Hepatocyte (in vitro differentiated cells): ENCODE measurements at regions not wholly inside any gene's neighbourhood (a gene's known extent, or its start where the extent isn't known, plus 50 kb on each side); places are given as distances from the start of the nearest gene placed in this dataset.

ENCODE experiments used
- DNase-seq: peaks from one replicate; pipeline ENCODE4 v3.0.0-alpha.2; 2016; ENCODE audit warnings: low spot score
- H2AFZ ChIP-seq: fragments of 200-600 bp; sonication (generic); 2 replicates; pipeline ENCODE4 v1.6.0; 2016; ENCODE audit warnings: antibody characterized with exemption, mild to moderate bottlenecking
- H3K27ac ChIP-seq: fragments of 200-600 bp; sonication (generic); 2 replicates; pipeline ENCODE4 v1.5.1; 2016; ENCODE audit warnings: mild to moderate bottlenecking
- H3K27me3 ChIP-seq: fragments of 200-600 bp; sonication (generic); 2 replicates; pipeline ENCODE4 v1.6.1; 2016
- H3K36me3 ChIP-seq: fragments of 200-600 bp; sonication (generic); replicated peaks from 2 replicates; pipeline ENCODE4 v1.5.1; 2016; ENCODE audit warnings: low read depth; ENCODE audit not compliant: insufficient read depth
- H3K4me1 ChIP-seq: fragments of 200-600 bp; sonication (generic); 2 replicates; pipeline ENCODE4 v1.5.1; 2016; ENCODE audit warnings: mild to moderate bottlenecking, moderate library complexity; ENCODE audit not compliant: insufficient read depth
- H3K4me2 ChIP-seq: fragments of 200-600 bp; sonication (generic); 2 replicates; pipeline ENCODE4 v1.6.0; 2016
- H3K4me3 ChIP-seq: fragments of 200-600 bp; sonication (generic); 2 replicates; pipeline ENCODE4 v1.5.1; 2016; ENCODE audit warnings: mild to moderate bottlenecking
- H3K79me2 ChIP-seq: fragments of 200-600 bp; sonication (generic); 2 replicates; pipeline ENCODE4 v1.6.0; 2017; ENCODE audit warnings: mild to moderate bottlenecking
- H3K9me2 ChIP-seq: fragments of 200-600 bp; sonication (generic); replicated peaks from 2 replicates; pipeline ENCODE4 v1.6.0; 2017; ENCODE audit warnings: mild to moderate bottlenecking; ENCODE audit not compliant: insufficient read depth
- H3K9me3 ChIP-seq: fragments of 200-600 bp; sonication (generic); 2 replicates; pipeline ENCODE4 v1.5.1; 2016; ENCODE audit warnings: low read depth, mild to moderate bottlenecking
- H4K20me1 ChIP-seq: fragments of 200-600 bp; sonication (generic); 2 replicates; pipeline ENCODE4 v1.6.0; 2016; ENCODE audit warnings: mild to moderate bottlenecking; ENCODE audit not compliant: insufficient read depth, poor library complexity, severe bottlenecking
- EZH2 ChIP-seq: fragments of 200-600 bp; sonication (generic); IDR thresholded peaks from 2 replicates; pipeline ENCODE4 v1.6.1; 2016; ENCODE audit warnings: antibody characterized with exemption, mild to moderate bottlenecking, borderline replicate concordance
- EZH2phosphoT487 ChIP-seq: fragments of 200-600 bp; sonication (generic); IDR thresholded peaks from one replicate; pipeline ENCODE4 v1.6.1; 2018; ENCODE audit warnings: antibody characterized with exemption, mild to moderate bottlenecking, low read depth, moderate library complexity; ENCODE audit not compliant: unreplicated experiment, severe bottlenecking
- WGBS: methylation state at CpG from one replicate; pipeline ENCODE4 v1.1.6; 2016; ENCODE audit warnings: low lambda C conversion rate; ENCODE audit errors: missing lambda C conversion rate; 5-methylcytosine and 5-hydroxymethylcytosine counted together
- TF ChIP-seq, protein P1 (sequence below): fragments of 200-600 bp; sonication (generic); IDR thresholded peaks from 2 replicates; pipeline ENCODE4 v1.5.1; 2016; ENCODE audit warnings: antibody characterized with exemption, mild to moderate bottlenecking; ENCODE audit not compliant: poor library complexity

DNA sequence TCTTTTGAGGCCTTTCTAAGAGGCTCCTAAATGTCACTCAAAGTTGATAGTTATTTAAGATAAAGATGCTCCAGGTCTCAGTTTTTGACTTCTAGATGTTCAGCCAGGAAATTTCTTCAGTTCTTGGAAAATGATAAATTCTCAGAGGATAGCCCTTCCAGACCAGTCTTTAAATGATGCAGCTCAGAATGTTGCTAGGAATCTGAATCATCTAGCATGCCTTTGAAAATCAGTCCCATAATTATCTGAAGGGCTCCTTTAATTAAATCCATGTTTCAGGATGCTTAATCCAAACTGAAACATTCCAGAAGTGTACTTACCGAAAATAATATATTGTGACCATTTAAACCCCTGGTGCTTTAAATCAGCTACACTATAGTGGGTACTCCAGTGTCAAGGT lies 107.5 kb upstream of the FBN2 start:
- Histone ChIP-seq H3K4me1 (no peaks in the 10 kb centered on the region), H3K27ac (peak overlapping the region; percentile 1), H3K36me3 (no peaks in the 10 kb centered on the region), H2AFZ (no peak overlapping the region), H3K9me2 (no peaks in the 10 kb centered on the region), H3K27me3 (no peaks in the 10 kb centered on the region), H3K4me3 (no peak overlapping the region), H3K4me2 (no peak overlapping the region), H3K79me2 (no peaks in the 10 kb centered on the region), H3K9me3 (no peaks in the 10 kb centered on the region), H4K20me1 (no peaks in the 10 kb centered on the region)
- WGBS: 50% methylated on average over 1 of the region's 1 CpG
- no peak for DNase-seq
- TF ChIP-seq EZH2 (no peak), EZH2phosphoT487 (no peak)
- TF ChIP-seq, protein P1, sequence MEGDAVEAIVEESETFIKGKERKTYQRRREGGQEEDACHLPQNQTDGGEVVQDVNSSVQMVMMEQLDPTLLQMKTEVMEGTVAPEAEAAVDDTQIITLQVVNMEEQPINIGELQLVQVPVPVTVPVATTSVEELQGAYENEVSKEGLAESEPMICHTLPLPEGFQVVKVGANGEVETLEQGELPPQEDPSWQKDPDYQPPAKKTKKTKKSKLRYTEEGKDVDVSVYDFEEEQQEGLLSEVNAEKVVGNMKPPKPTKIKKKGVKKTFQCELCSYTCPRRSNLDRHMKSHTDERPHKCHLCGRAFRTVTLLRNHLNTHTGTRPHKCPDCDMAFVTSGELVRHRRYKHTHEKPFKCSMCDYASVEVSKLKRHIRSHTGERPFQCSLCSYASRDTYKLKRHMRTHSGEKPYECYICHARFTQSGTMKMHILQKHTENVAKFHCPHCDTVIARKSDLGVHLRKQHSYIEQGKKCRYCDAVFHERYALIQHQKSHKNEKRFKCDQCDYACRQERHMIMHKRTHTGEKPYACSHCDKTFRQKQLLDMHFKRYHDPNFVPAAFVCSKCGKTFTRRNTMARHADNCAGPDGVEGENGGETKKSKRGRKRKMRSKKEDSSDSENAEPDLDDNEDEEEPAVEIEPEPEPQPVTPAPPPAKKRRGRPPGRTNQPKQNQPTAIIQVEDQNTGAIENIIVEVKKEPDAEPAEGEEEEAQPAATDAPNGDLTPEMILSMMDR: no peak

DNA sequence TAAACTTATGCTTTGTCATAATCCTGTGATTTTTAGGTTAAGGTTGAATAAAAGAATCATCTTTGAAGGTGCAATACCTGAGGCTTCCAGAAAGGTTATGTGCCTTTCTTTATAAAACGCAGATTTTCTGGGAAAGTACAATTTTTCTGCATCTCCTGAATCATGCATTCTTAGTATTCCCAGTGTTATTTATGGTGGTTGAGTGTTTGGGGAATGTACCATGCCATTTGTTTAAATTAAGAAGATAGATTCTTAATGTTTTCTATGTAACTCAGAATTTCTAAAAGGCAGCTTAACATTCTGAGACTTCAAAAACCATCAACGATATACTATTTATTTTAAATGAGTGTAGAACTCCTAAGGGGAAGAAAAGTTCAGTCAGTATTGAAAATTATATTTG lies 108.1 kb upstream of the FBN2 start:
- 71% methylated on average over 2 of the region's 2 CpGs for WGBS
- H3K36me3 ChIP-seq: no peaks in the 10 kb centered on the region
- H3K4me1 ChIP-seq: no peaks in the 10 kb centered on the region
- TF ChIP-seq, protein P1: no peak
- no peak for TF ChIP-seq EZH2
- H3K9me3 ChIP-seq: no peaks in the 10 kb centered on the region
- H2AFZ ChIP-seq: no peak overlapping the region
- no peak for DNase-seq
- H3K79me2 ChIP-seq: no peaks in the 10 kb centered on the region
- H3K4me2 ChIP-seq: no peak overlapping the region
- no peak overlapping the region for H3K4me3 ChIP-seq
- H3K27ac ChIP-seq: no peak overlapping the region
- H3K9me2 ChIP-seq: no peaks in the 10 kb centered on the region
- no peaks in the 10 kb centered on the region for H3K27me3 ChIP-seq
- H4K20me1 ChIP-seq: no peaks in the 10 kb centered on the region

DNA sequence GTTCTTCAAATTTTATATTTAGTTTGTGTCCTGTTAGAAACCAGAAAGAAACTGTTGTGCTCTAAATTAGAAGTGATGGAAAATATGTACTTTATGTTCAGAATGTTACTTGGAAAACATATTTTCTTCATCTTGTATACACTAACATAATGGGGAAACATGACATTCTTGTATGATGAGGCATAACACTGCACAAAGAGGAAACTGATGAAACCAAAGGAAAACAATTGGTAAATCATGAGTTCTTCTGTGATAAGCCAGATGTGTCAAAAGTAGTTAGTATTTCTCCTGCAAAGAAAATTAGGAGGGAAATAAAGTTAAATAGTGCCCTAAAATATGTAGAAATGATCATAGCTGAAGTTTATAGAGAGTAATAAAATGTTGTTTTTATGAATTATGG lies 111.1 kb upstream of the FBN2 start:
- Histone ChIP-seq H4K20me1 (no peaks in the 10 kb centered on the region), H3K9me2 (no peaks in the 10 kb centered on the region), H3K27ac (no peak overlapping the region), H3K36me3 (no peaks in the 10 kb centered on the region), H2AFZ (no peak overlapping the region), H3K4me3 (no peak overlapping the region), H3K27me3 (no peaks in the 10 kb centered on the region), H3K9me3 (no peaks in the 10 kb centered on the region), H3K4me1 (no peaks in the 10 kb centered on the region), H3K79me2 (no peaks in the 10 kb centered on the region), H3K4me2 (no peak overlapping the region)
- DNase-seq: no peak
- TF ChIP-seq, protein P1: no peak
- TF ChIP-seq EZH2 (no peak), EZH2phosphoT487 (no peak)

DNA sequence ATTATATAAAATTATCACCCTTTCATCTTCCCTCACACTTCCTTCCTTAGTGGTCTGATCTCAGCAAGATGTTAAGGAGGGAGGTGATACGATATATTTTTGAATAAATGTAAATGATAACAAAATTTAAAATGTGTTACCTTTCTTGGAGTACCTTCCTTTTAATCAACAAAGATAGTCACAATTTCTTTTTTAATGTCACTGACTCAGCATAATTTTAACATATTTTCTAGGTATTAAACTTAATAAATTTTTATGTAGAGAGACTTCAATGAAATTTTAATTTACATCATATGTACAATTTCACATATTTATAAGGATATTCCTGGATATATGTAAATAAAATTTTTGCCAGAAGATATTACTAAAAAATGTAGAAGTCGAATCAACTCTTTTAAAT lies 125.0 kb upstream of the FBN2 start:
- Histone ChIP-seq H3K27ac (no peak overlapping the region), H2AFZ (no peak overlapping the region), H3K27me3 (no peaks in the 10 kb centered on the region), H4K20me1 (no peaks in the 10 kb centered on the region), H3K4me3 (no peak overlapping the region), H3K4me1 (no peaks in the 10 kb centered on the region), H3K4me2 (no peak overlapping the region), H3K79me2 (no peaks in the 10 kb centered on the region), H3K9me2 (no peaks in the 10 kb centered on the region), H3K36me3 (no peaks in the 10 kb centered on the region), H3K9me3 (no peaks in the 10 kb centered on the region)
- TF ChIP-seq EZH2: no peak
- TF ChIP-seq EZH2phosphoT487: no peak
- TF ChIP-seq, protein P1: no peak
- DNase-seq: no peak
- WGBS: 95% methylated on average over 2 of the region's 2 CpGs
